Cardiac fibroblast (primary cell): ENCODE measurements at regions not wholly inside any gene's neighbourhood (a gene's known extent, or its start where the extent isn't known, plus 50 kb on each side); places are given as distances from the start of the nearest gene placed in this dataset.

Experiments
- DNase-seq, 2 donors: peaks; one replicate each; pipeline versions ENCODE4 v3.0.0 to v3.0.0-alpha.2; 2010; ENCODE audit warnings: low read depth in 2 of 2
- H3K4me3 ChIP-seq, 2 donors: replicated peaks in 1 of 2; 1 replicate in 1 of 2; 2 replicates in 1 of 2; pipeline ENCODE4 v1.5.1; 2011; ENCODE audit warnings: low read depth in 2 of 2, low read length in 2 of 2, mild to moderate bottlenecking in 2 of 2, moderate library complexity in 1 of 2
- TF ChIP-seq, protein P1 (sequence below): IDR thresholded peaks from one replicate; pipeline ENCODE4 v1.5.1; 2011; ENCODE audit warnings: low read depth, mild to moderate bottlenecking, low read length, inconsistent platforms

DNA sequence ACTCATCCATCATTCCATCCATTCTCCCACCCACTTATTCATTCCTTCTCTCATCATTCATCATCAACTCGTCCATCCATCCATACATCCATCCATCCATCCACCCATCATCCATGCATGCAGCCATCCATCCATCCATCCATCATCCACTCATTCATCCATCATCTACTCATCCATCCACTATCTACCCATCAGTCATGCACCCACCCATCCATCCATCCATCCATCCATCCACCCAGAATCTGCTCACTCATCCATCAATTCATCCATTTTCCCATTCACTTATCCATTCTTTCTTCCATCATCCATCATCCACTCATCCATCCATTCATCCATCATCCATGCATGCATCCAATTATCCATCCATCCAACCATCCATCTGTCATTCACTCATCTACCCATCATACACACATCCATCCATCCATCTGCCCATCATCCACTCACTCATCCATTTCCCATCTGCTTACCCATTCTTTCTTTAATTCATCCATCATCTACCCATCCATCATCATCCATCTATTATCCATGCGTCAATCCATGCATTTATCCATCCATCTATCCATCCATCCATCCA lies 107.1 kb upstream of the WSCD2 start:
- TF ChIP-seq, protein P1, sequence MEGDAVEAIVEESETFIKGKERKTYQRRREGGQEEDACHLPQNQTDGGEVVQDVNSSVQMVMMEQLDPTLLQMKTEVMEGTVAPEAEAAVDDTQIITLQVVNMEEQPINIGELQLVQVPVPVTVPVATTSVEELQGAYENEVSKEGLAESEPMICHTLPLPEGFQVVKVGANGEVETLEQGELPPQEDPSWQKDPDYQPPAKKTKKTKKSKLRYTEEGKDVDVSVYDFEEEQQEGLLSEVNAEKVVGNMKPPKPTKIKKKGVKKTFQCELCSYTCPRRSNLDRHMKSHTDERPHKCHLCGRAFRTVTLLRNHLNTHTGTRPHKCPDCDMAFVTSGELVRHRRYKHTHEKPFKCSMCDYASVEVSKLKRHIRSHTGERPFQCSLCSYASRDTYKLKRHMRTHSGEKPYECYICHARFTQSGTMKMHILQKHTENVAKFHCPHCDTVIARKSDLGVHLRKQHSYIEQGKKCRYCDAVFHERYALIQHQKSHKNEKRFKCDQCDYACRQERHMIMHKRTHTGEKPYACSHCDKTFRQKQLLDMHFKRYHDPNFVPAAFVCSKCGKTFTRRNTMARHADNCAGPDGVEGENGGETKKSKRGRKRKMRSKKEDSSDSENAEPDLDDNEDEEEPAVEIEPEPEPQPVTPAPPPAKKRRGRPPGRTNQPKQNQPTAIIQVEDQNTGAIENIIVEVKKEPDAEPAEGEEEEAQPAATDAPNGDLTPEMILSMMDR: no peak
- H3K4me3 ChIP-seq: no peak overlapping the region
- no peak for DNase-seq

DNA sequence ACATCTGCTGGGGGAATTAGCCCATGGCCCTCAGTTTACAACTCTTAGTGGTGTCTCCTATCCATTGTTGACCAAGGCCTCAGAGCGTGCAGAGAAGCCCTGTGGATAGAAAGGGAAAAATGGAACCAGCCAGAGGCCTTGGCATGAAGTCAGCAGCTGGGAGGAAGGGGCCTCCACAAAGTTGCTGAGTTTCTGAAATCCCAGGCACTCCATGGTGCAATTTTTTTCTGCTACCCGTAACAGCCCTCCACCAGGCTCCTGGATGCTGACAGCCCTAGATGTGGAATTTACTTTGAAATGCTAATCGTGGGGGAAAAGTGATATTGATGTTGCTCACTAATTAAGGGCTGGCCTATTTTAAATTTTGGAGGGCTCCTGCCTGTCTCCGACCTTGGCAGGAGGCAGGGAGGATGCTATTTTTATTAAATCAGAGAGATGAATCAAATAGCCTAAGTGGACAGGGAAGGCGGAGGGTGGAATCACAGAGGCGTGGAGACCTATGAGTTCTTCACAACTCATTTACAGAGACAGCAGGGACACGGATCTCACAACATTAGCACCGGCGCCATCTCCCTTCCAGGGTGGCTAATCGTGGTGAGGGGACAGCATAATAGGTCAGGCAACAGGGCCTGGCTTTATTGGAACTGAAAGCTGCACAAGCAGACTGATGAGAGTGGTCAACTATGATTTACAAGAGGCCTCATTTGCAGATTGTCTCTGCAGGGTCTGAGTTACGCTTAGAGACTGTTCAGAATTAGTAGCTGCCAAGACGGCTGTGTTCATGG lies 99.8 kb upstream of the WSCD2 start:
- DNase-seq: no peak
- H3K4me3 ChIP-seq: no peak overlapping the region
- TF ChIP-seq, protein P1: no peak

GRCh38 chr12:108033090-108033489 lies 96.0 kb upstream of the WSCD2 start:
- no peak overlapping the region for H3K4me3 ChIP-seq
- no peak for DNase-seq
- TF ChIP-seq, protein P1: no peak

DNA sequence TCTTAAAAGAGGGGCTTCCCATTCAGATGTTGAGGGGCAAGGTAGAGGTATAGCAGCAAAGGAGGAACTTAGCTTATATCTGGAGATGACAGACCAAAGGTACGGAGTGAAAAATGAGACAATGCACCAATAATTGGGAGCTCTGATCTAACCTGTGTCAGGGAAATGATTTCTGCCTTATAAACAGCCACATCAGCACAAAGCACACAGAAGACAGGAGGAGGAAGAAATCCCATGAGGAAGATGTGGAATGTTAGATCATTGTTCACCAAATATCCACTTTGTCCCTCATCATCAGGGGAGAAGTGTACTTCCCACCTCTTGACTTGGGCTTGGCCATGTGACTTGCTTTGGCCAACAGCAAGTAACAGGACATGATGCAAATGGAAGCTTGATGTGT lies 93.7 kb upstream of the WSCD2 start:
- TF ChIP-seq, protein P1: no peak
- no peak for DNase-seq
- no peak overlapping the region for H3K4me3 ChIP-seq

- no peak overlapping the region for H3K4me3 ChIP-seq
- TF ChIP-seq, protein P1: no peak
- no peak for DNase-seq
These were observed 91.1 kb upstream of the WSCD2 start for GRCh38 chr12:108037960-108038359.

- no peak overlapping the region for H3K4me3 ChIP-seq
- TF ChIP-seq, protein P1: no peak
- DNase-seq: no peak
These were observed 89.3 kb upstream of the WSCD2 start for GRCh38 chr12:108039794-108040193.
